Heart left ventricle (tissue), 16 donors: ENCODE measurements at regions not wholly inside any gene's neighbourhood (a gene's known extent, or its start where the extent isn't known, plus 50 kb on each side); places are given as distances from the start of the nearest gene placed in this dataset.

ENCODE experiments used
- ATAC-seq, 4 donors: fragments of 200-7000 bp; cut with Tn5 transposase; one replicate each; pipeline ENCODE4 v1.9.1; 2020 to 2022; ENCODE audit warnings: moderate library complexity in 4 of 4, mild to moderate bottlenecking in 3 of 4, moderate number of reproducible peaks in 1 of 4
- DNase-seq, 5 donors: peaks; one replicate each; pipeline ENCODE4 v3.0.0-alpha.2; 2020
- H3K27ac ChIP-seq, 12 donors: fragments of 200-600 bp; sonication (generic) in 4 of 12; one replicate each; pipeline versions ENCODE4 v1.5.0 to v1.8.0; 2016 to 2022; ENCODE audit warnings: mild to moderate bottlenecking in 2 of 12
- H3K27me3 ChIP-seq, 9 donors: fragments of 200-600 bp; sonication (generic) in 2 of 9; one replicate each; pipeline versions ENCODE4 v1.5.1 to v1.8.0; 2016 to 2022; ENCODE audit warnings: mild to moderate bottlenecking in 3 of 9
- H3K36me3 ChIP-seq, 9 donors: fragments of 200-600 bp; sonication (generic) in 2 of 9; one replicate each; pipeline versions ENCODE4 v1.5.0 to v1.8.0; 2018 to 2022; ENCODE audit warnings: mild to moderate bottlenecking in 2 of 9
- H3K4me1 ChIP-seq, 12 donors: fragments of 200-600 bp; sonication (generic) in 4 of 12; one replicate each; pipeline versions ENCODE4 v1.5.0 to v1.8.0; 2016 to 2022; ENCODE audit warnings: mild to moderate bottlenecking in 3 of 12
- H3K4me3 ChIP-seq, 12 donors: fragments of 200-600 bp; sonication (generic) in 4 of 12; one replicate each; pipeline versions ENCODE4 v1.5.0 to v1.8.0; 2017 to 2022; ENCODE audit warnings: mild to moderate bottlenecking in 9 of 12, moderate library complexity in 4 of 12
- H3K9me3 ChIP-seq, 12 donors: fragments of 200-600 bp; sonication (generic) in 4 of 12; one replicate each; pipeline versions ENCODE4 v1.5.0 to v1.8.0; 2016 to 2022; ENCODE audit warnings: mild to moderate bottlenecking in 1 of 12
- POLR2A ChIP-seq, 2 donors: fragments of 450-650 bp; IDR thresholded peaks; one replicate each; pipeline ENCODE4 v1.6.1; 2017; ENCODE audit warnings: antibody characterized with exemption in 2 of 2, mild to moderate bottlenecking in 2 of 2, moderate library complexity in 2 of 2
- WGBS, 4 donors: extraction: QIAGEN DNeasy Blood & Tissue Kit in 2 of 4; methylation state at CpG; one replicate each; pipeline versions ENCODE4 v1.1.5 to v1.1.7; 2013 to 2018; 5-methylcytosine and 5-hydroxymethylcytosine counted together
- intact Hi-C, 10 donors: fragments of 100-400 bp; cut with DNase I; formaldehyde crosslinking; loops; one replicate each; pipeline versions ENCODE4 v1.11.1 to v1.14.2; 2022
- TF ChIP-seq, protein P1 (sequence below), 12 donors: fragments of 200-600 bp; sonication (generic) in 4 of 12; IDR thresholded peaks; one replicate each; pipeline versions ENCODE4 v1.5.0 to v1.8.0; 2018 to 2022; ENCODE audit warnings: antibody characterized with exemption in 12 of 12, mild to moderate bottlenecking in 5 of 12
- donor health status: ischemic (EF 13 %, LVEDD 7.1; RV severe dilation, severe dysfunction).
- donor health status: healthy with polysubstance abuse.
- donor health status: DM: no; HTN: yes; CAD: no.
- donor health status: DM: no; HTN: no; CAD: no.
- donor health status: ischemic (EF 25% LVEDD 6.9; RV normal size, moderate dysfunction).
- donor health status: ischemic (EF 25% LVEDD 5.7; RV mildly dilated, moderate dysfunction).
- donor health status: healthy.
- donor health status: DM: yes; HTN: yes; CAD: no.
- donor health status: ischemic (EF 35%, LVEDD 5.7; RV mildly dilated, moderate dysfunction).
- donor health status: nonischemic (EF 11% LVEDD 7.7; RV severe dilation, severe dysfunction).
- donor health status: DM: yes; HTN: yes; CAD: no.
- donor health status: PGD.
- donor health status: ischemic (EF 29% LVEDD 5.4; RV normal size, mild dysfunction).
- donor health status: nonischemic (EF 23%, LVEDD 6.1; RV moderate dilation, normal function).

- no peak for ATAC-seq
Observed at GRCh38 chr12:83346333-83346732, 659.6 kb downstream of the TMTC2 start.

GRCh38 chr12:83343767-83344166 lies 657.1 kb downstream of the TMTC2 start:
- Histone ChIP-seq H3K36me3 (no peaks in the 10 kb centered on the region), H3K27me3 (no peaks in the 10 kb centered on the region), H3K9me3 (no peaks in the 10 kb centered on the region), H3K4me3 (no peak overlapping the region), H3K4me1 (no peaks in the 10 kb centered on the region), H3K27ac (no peak overlapping the region)
- intact Hi-C loops: no loop called here
- TF ChIP-seq, protein P1, sequence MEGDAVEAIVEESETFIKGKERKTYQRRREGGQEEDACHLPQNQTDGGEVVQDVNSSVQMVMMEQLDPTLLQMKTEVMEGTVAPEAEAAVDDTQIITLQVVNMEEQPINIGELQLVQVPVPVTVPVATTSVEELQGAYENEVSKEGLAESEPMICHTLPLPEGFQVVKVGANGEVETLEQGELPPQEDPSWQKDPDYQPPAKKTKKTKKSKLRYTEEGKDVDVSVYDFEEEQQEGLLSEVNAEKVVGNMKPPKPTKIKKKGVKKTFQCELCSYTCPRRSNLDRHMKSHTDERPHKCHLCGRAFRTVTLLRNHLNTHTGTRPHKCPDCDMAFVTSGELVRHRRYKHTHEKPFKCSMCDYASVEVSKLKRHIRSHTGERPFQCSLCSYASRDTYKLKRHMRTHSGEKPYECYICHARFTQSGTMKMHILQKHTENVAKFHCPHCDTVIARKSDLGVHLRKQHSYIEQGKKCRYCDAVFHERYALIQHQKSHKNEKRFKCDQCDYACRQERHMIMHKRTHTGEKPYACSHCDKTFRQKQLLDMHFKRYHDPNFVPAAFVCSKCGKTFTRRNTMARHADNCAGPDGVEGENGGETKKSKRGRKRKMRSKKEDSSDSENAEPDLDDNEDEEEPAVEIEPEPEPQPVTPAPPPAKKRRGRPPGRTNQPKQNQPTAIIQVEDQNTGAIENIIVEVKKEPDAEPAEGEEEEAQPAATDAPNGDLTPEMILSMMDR (IDR thresholded peaks at IDR 0.05): no peak
- TF ChIP-seq POLR2A (IDR thresholded peaks at IDR 0.05): no peak
- ATAC-seq (no peak), DNase-seq (no peak)

More at GRCh38 chr12:83346333-83346732, 659.6 kb downstream of the TMTC2 start:
- Histone ChIP-seq H3K36me3 (no peaks in the 10 kb centered on the region), H3K4me3 (no peak overlapping the region), H3K27ac (no peak overlapping the region), H3K9me3 (no peaks in the 10 kb centered on the region), H3K27me3 (no peaks in the 10 kb centered on the region), H3K4me1 (no peaks in the 10 kb centered on the region)
- no peak for DNase-seq
- intact Hi-C loops: no loop called here
- TF ChIP-seq, protein P1 (IDR thresholded peaks at IDR 0.05): no peak
- TF ChIP-seq POLR2A (IDR thresholded peaks at IDR 0.05): no peak

DNA sequence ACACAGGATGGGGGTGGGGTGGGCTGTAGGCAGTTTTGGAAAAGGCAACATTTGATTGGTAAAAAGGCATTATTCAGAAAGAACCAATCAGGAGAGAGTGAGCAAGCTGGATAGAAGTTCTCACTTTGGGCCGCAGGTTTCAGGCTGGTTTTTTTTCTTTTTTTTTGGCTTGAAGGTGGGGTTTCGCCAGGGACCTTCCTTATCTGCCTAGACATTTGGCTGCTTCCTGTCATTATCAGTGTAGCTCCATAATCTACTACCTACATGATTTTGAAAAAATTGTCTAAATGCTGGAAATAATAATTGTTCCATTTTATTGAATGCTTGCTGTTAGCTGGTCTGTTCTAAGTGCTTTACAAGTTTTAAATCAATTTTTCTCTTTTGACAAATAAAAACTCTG lies 649.0 kb downstream of the TMTC2 start:
- Histone ChIP-seq H3K27me3 (no peaks in the 10 kb centered on the region), H3K27ac (no peak overlapping the region), H3K4me3 (no peak overlapping the region), H3K36me3 (no peaks in the 10 kb centered on the region), H3K9me3 (no peaks in the 10 kb centered on the region), H3K4me1 (no peaks in the 10 kb centered on the region)
- TF ChIP-seq, protein P1 (IDR thresholded peaks at IDR 0.05): no peak
- no peak for TF ChIP-seq POLR2A (IDR thresholded peaks at IDR 0.05)
- 75 to 83% (median 80%) methylated on average over 2 of the region's 2 CpGs for WGBS, 4 donors
- ATAC-seq: no peak
- DNase-seq: no peak
- intact Hi-C loops: no loop called here

DNA sequence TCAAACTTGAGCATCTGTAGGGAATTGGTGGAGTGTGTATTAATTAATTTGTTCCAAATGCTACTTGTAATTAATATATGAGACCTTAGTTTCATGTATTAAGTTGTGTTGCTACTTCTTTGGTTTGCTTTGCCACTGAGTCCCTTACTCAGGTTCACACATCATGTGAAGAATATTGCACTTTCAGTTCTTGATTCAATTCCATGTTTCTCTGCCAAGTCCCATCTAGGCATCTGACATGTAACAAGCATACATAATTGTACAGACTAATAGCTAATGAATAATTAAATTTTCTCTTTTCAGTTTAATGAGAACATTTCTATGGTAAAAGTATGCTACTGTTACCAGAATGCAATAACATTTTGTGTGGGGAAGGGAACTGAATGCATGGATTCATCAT lies 640.0 kb downstream of the TMTC2 start:
- no peaks in the 10 kb centered on the region for H3K36me3 ChIP-seq
- no peaks in the 10 kb centered on the region for H3K4me1 ChIP-seq
- TF ChIP-seq, protein P1 (IDR thresholded peaks at IDR 0.05): no peak
- no peak for TF ChIP-seq POLR2A (IDR thresholded peaks at IDR 0.05)
- intact Hi-C loops: no loop called here
- DNase-seq: no peak
- H3K4me3 ChIP-seq: no peak overlapping the region
- H3K27me3 ChIP-seq: no peaks in the 10 kb centered on the region
- H3K9me3 ChIP-seq: no peaks in the 10 kb centered on the region
- no peak for ATAC-seq
- H3K27ac ChIP-seq: no peak overlapping the region
